ENCODE measurements at regions not wholly inside any gene's neighbourhood (a gene's known extent, or its start where the extent isn't known, plus 50 kb on each side); places are given as distances from the start of the nearest gene placed in this dataset.
"Not testable (repeated sequence)": the region's sequence is repeated elsewhere in the genome, so short reads cannot be mapped to it uniquely, and the experiment has no call there.

DNA sequence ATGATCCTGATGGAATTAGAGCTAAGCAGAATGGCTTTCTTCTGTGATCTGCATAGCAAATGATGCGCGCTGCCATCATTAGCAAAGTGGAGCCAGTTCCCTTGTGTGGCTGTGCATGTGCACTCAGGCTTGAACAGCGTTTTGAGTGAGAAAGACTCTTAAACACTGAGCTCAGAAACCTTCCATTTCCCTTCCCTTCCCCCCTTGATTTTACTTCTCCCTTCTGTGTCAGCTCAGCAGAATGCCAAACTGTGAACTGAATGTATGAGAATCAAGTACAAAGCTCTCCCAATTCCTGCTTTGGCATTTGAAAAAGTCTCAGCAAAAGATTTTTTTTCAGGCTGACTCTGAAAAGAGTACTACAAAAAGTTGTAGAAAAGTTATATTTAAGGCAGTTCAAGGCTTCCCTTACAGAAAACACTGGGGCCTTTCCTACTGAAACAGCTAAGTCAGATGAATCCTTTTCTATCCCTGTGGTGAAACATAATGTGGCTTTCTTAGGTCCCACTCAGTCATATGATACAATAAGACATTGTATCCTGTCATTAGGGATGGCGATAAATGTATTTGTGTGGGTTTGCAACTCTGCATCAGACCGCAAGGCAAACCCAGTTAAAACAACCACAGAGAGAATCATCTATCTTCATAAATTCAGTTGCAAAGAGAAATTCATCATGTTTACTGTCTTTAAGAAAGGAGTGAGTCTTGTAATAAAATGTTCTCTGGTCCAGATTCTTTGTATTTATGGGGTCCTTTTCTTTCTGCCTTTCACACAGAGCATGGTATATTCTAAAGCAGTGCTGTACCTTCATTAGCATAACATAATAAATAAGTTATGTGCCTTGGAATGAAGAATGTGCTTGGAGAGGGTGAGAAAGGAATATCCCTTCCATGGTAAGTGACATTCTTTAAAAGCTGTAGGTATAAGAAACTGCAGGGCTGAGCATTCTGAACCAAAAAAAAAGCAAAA, 222.6 kb downstream of the CAAP1 start:
- DNase-seq (ENCODE audit: low read depth) = no peak
- TF ChIP-seq, protein P1, sequence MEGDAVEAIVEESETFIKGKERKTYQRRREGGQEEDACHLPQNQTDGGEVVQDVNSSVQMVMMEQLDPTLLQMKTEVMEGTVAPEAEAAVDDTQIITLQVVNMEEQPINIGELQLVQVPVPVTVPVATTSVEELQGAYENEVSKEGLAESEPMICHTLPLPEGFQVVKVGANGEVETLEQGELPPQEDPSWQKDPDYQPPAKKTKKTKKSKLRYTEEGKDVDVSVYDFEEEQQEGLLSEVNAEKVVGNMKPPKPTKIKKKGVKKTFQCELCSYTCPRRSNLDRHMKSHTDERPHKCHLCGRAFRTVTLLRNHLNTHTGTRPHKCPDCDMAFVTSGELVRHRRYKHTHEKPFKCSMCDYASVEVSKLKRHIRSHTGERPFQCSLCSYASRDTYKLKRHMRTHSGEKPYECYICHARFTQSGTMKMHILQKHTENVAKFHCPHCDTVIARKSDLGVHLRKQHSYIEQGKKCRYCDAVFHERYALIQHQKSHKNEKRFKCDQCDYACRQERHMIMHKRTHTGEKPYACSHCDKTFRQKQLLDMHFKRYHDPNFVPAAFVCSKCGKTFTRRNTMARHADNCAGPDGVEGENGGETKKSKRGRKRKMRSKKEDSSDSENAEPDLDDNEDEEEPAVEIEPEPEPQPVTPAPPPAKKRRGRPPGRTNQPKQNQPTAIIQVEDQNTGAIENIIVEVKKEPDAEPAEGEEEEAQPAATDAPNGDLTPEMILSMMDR (conservative IDR thresholded peaks at IDR 0.05; ENCODE audit: low read depth, low read length) = no peak
- no peak overlapping the region for H3K4me3 ChIP-seq (ENCODE audit: low read length)

DNA sequence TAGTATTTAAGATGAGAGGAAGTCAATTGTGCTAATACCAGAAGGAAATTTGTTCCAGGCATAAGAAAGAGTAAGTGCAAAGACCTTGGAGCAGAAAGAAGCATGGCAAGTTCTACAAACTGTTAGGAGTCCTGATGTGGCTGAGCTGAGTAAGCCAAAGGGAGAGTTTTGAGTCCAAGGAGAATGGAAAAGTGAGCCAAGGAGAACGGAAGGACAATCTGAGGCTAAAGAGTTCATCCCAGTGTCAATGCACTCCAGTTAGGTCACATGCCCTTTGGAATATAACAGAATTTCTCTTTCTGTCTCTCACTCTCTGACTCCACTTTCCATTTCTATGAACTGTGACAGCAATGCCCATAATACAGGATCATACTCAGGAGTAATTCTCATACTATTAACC, 224.7 kb downstream of the CAAP1 start:
- TF ChIP-seq, protein P1 (conservative IDR thresholded peaks at IDR 0.05; ENCODE audit: low read depth, low read length) = no peak
- DNase-seq (ENCODE audit: low read depth) = no peak
- no peak overlapping the region for H3K4me3 ChIP-seq (ENCODE audit: low read length)

DNA sequence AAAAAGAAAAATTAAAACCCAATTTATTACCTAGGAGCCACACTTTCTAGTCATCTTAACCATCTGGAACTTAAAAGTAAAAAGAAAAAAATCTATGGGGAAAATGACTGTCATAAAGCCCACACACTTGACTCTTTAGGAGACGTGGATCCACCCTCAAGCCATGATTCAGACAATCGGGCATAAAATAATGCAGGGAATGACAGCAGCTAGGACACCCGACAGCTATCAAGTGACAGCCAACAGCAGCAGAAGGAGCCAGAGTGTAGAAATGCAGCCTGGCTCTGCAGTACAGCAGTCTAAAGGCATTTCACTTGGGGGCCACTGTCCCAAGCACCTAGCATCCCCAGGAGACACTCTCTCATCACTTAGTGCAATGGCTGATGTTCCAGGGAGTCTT, 226.9 kb downstream of the CAAP1 start:
- no peak for DNase-seq (ENCODE audit: low read depth)
- TF ChIP-seq, protein P1 (conservative IDR thresholded peaks at IDR 0.05; ENCODE audit: low read depth, low read length) = no peak
- H3K4me3 ChIP-seq (ENCODE audit: low read length) = no peak overlapping the region

DNA sequence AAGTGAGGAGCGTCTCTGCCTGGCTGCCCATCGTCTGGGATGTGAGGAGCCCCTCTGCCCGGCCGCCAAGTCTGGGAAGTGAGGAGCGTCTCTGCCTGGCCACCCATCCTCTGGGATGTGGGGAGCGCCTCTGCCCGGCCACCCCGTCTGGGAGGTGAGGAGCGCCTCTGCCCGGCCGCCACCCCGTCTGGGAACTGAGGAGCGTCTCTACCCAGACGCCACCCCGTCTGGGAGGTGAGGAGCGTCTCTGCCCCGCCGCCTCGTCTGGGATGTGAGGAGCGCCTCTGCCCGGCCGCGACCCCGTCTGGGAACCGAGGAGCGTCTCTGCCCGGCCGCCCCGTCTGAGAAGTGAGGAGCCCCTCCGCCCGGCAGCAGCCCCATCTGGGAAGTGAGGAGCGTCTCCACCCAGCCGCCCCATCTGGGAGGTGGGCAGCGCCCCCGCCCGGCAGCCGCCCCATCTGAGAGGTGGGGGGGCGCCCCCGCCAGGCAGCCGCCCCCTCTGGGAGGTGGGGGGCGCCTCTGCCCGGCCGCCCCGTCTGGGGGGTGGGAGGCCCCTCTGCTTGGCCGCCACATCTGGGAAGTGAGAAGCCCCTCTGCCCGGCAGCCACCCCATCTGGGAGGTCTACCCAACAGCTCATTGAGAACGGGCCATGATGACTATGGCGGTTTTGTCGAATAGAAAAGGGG, 228.4 kb downstream of the CAAP1 start:
- not testable (repeated sequence) for H3K4me3 ChIP-seq (ENCODE audit: low read length); DNase-seq (ENCODE audit: low read depth)

DNA sequence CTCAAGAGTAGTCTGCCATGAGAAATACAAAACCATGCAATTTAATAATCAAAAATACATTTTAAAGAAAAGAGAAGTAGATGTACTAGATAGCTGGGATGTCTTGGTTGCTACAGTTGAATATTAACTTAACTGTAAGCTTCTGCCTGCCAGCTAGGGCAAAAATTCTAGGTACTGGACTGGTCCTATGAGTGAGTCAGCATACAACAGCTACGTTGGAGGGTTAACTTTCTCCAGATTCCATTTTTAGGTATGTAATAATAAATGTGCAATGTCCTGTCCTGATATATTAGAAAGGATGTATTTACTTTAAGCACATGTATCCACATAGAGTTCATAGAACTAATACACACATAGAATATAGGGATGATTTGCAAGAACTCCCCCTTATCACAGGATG, 230.1 kb downstream of the CAAP1 start:
- H3K4me3 ChIP-seq (ENCODE audit: low read length) = no peak overlapping the region
- TF ChIP-seq, protein P1 (conservative IDR thresholded peaks at IDR 0.05; ENCODE audit: low read depth, low read length) = no peak
- no peak for DNase-seq (ENCODE audit: low read depth)

DNA sequence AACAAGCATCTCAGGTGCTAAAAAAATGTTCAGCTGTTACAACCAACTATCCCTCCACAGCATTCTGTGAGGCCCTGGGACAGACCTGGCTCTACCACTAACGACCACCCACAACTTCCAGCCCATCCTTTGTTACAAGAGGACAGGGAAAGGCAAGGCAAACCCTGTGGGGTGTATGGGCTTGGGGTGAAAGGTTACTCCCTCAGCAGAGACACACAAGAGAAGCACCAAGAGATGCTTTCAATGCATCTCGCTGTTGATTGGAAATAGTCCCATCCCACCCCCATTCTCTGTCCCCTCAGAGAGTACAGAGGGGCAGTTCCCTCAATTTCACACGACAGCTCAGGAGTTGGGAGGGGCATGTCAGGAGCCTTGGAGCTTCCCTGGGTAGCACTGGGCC, 234.1 kb downstream of the CAAP1 start:
- H3K4me3 ChIP-seq (ENCODE audit: low read length) = no peak overlapping the region
- TF ChIP-seq, protein P1 (conservative IDR thresholded peaks at IDR 0.05; ENCODE audit: low read depth, low read length) = no peak
- no peak for DNase-seq (ENCODE audit: low read depth)

DNA sequence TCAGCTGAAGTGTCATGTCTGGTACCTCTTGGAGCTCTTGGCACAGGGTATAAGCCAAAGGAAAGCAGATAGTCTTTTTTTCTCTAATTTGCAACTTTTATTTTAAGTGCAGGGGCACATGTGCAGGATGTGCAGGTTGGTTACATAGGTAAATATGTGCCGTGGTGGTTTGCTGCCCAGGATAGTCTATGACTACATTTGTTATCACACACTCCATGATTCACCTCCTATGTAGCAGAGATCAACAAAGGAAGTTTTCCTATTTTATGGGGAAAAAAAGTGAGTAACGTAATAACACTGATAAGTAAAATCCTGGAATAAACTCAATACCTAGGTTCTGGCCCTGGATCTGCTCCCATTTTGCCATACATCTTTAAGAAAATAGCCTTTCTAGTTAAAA, 234.6 kb downstream of the CAAP1 start:
- TF ChIP-seq, protein P1 (conservative IDR thresholded peaks at IDR 0.05; ENCODE audit: low read depth, low read length) = no peak
- no peak overlapping the region for H3K4me3 ChIP-seq (ENCODE audit: low read length)
- DNase-seq (ENCODE audit: low read depth) = no peak

Data from retinal pigment epithelial cell (primary cell).